Transverse colon (tissue), 4 donors: ENCODE measurements at regions not wholly inside any gene's neighbourhood (a gene's known extent, or its start where the extent isn't known, plus 50 kb on each side); places are given as distances from the start of the nearest gene placed in this dataset.
A peak's percentile ranks its signal among the peaks of the same experiment; 100 is the strongest.

ENCODE experiments used
- CTCF ChIP-seq, 5 experiments: fragments of 200-600 bp in 3 of 5; fragments of 450-650 bp in 2 of 5; sonication (generic) in 3 of 5; IDR thresholded peaks; 1 replicate in 2 of 5; 2 replicates in 3 of 5; pipeline ENCODE4 v1.5.1; 2016 to 2017; ENCODE audit warnings: antibody characterized with exemption in 5 of 5, inconsistent platforms in 3 of 5, mild to moderate bottlenecking in 2 of 5, moderate library complexity in 1 of 5
- POLR2A ChIP-seq: fragments of 450-650 bp; IDR thresholded peaks from one replicate; pipeline ENCODE4 v1.6.1; 2016; ENCODE audit warnings: antibody characterized with exemption, mild to moderate bottlenecking, moderate library complexity
- POLR2AphosphoS5 ChIP-seq, 3 donors: sonication (generic); formaldehyde crosslinking; IDR thresholded peaks; one replicate each; pipeline ENCODE4 v1.6.1; 2016; ENCODE audit warnings: antibody characterized with exemption in 3 of 3

GRCh38 chr3:177810162-177810623 lies 612.9 kb upstream of the TBL1XR1 start:
- TF ChIP-seq CTCF (IDR thresholded peaks at IDR 0.05) = no peak
- TF ChIP-seq POLR2A = no peak
- TF ChIP-seq POLR2AphosphoS5 (IDR thresholded peaks at IDR 0.05) = peak in 2 of 3 donors; percentile 56 to 70
